Right lung (tissue), 2 donors: ENCODE measurements at regions not wholly inside any gene's neighbourhood (a gene's known extent, or its start where the extent isn't known, plus 50 kb on each side); places are given as distances from the start of the nearest gene placed in this dataset.
"Not testable (repeated sequence)": the region's sequence is repeated elsewhere in the genome, so short reads cannot be mapped to it uniquely, and the experiment has no call there.

ENCODE experiments used
- DNase-seq, 2 donors: peaks; one replicate each; pipeline ENCODE4 v3.0.0-alpha.2; 2013

GRCh38 chr5:115439042-115439441 lies 105.5 kb downstream of the FEM1C start:
- no peak for DNase-seq

GRCh38 chr5:115435778-115436712 lies 108.5 kb downstream of the FEM1C start:
- no peak for DNase-seq

GRCh38 chr5:115435065-115435777 lies 109.4 kb downstream of the FEM1C start:
- DNase-seq, result no peak

GRCh38 chr5:115433918-115434317 lies 110.7 kb downstream of the FEM1C start:
- no peak for DNase-seq

- no peak for DNase-seq
Measured at GRCh38 chr5:115432691-115433090, 111.9 kb downstream of the FEM1C start.

GRCh38 chr5:115431116-115431515 lies 113.5 kb downstream of the FEM1C start:
- no peak for DNase-seq

GRCh38 chr5:115430374-115430773 lies 114.2 kb downstream of the FEM1C start:
- DNase-seq, result no peak

GRCh38 chr5:115429345-115429940 lies 115.1 kb downstream of the FEM1C start:
- no peak for DNase-seq

- no peak for DNase-seq
Measured at GRCh38 chr5:115428676-115429075, 115.9 kb downstream of the FEM1C start.

GRCh38 chr5:115428248-115428647 lies 116.3 kb downstream of the FEM1C start:
- DNase-seq, result no peak

GRCh38 chr5:115424446-115424845 lies 120.1 kb downstream of the FEM1C start:
- no peak for DNase-seq

- no peak for DNase-seq
Measured at GRCh38 chr5:115424030-115424429, 120.5 kb downstream of the FEM1C start.

GRCh38 chr5:115423541-115423940 lies 121.0 kb downstream of the FEM1C start:
- no peak for DNase-seq

GRCh38 chr5:115423051-115423450 lies 121.5 kb downstream of the FEM1C start:
- DNase-seq, result no peak

- DNase-seq, result not testable (repeated sequence)
Measured at GRCh38 chr5:115420812-115421211, 123.8 kb downstream of the FEM1C start.

- no peak for DNase-seq
Measured at GRCh38 chr5:115419846-115420585, 123.6 kb upstream of the CCDC112 start.

GRCh38 chr5:115418788-115419187 lies 122.3 kb upstream of the CCDC112 start:
- DNase-seq, result no peak

GRCh38 chr5:115417076-115417475 lies 120.6 kb upstream of the CCDC112 start:
- DNase-seq, result no peak

- DNase-seq, result no peak
Measured at GRCh38 chr5:115415143-115415491, 118.7 kb upstream of the CCDC112 start.

- DNase-seq, result no peak
Measured at GRCh38 chr5:115414406-115415142, 118.1 kb upstream of the CCDC112 start.

- no peak for DNase-seq
Measured at GRCh38 chr5:115413651-115414050, 117.2 kb upstream of the CCDC112 start.
